Esophagus muscularis mucosa (tissue), 4 donors: ENCODE measurements at regions not wholly inside any gene's neighbourhood (a gene's known extent, or its start where the extent isn't known, plus 50 kb on each side); places are given as distances from the start of the nearest gene placed in this dataset.

ENCODE experiments used
- DNase-seq: peaks from one replicate; pipeline ENCODE4 v3.0.0-alpha.2; 2017; ENCODE audit errors: extremely low spot score
- H3K27ac ChIP-seq, 4 donors: fragments of 200-600 bp; sonication (generic); replicated peaks in 1 of 4; 1 replicate in 3 of 4; 2 replicates in 1 of 4; pipeline ENCODE4 v1.5.1; 2016 to 2019; ENCODE audit warnings: mild to moderate bottlenecking in 1 of 4
- H3K27me3 ChIP-seq, 4 donors: fragments of 200-600 bp; sonication (generic); one replicate each; pipeline versions ENCODE4 v1.5.1 to v1.6.0; 2016 to 2019
- H3K36me3 ChIP-seq, 4 donors: fragments of 200-600 bp; sonication (generic); one replicate each; pipeline ENCODE4 v1.5.1; 2016 to 2019
- H3K4me1 ChIP-seq, 4 donors: fragments of 200-600 bp; sonication (generic); one replicate each; pipeline ENCODE4 v1.5.1; 2016 to 2019
- H3K4me3 ChIP-seq, 4 donors: fragments of 200-600 bp; sonication (generic); 1 replicate in 2 of 4; 2 replicates in 2 of 4; pipeline ENCODE4 v1.5.1; 2016 to 2019; ENCODE audit warnings: mild to moderate bottlenecking in 4 of 4, moderate library complexity in 1 of 4
- H3K9me3 ChIP-seq, 4 donors: fragments of 200-600 bp; sonication (generic); 1 replicate in 3 of 4; 2 replicates in 1 of 4; pipeline ENCODE4 v1.5.1; 2016 to 2019
- CTCF ChIP-seq, 3 experiments: fragments of 200-600 bp in 2 of 3; fragments of 450-650 bp in 1 of 3; sonication (generic) in 2 of 3; IDR thresholded peaks; one replicate each; pipeline ENCODE4 v1.5.1; 2017 to 2019; ENCODE audit warnings: antibody characterized with exemption in 3 of 3, mild to moderate bottlenecking in 2 of 3, moderate library complexity in 1 of 3
- EP300 ChIP-seq: sonication (generic); formaldehyde crosslinking; IDR thresholded peaks from one replicate; pipeline ENCODE4 v1.6.1; 2017; ENCODE audit warnings: antibody characterized with exemption
- POLR2A ChIP-seq: fragments of 450-650 bp; IDR thresholded peaks from one replicate; pipeline ENCODE4 v1.6.1; 2017; ENCODE audit warnings: antibody characterized with exemption, moderate library complexity, mild to moderate bottlenecking, low read depth
- POLR2AphosphoS5 ChIP-seq, 2 donors: sonication (generic); formaldehyde crosslinking; IDR thresholded peaks; one replicate each; pipeline ENCODE4 v1.6.1; 2017; ENCODE audit warnings: antibody characterized with exemption in 2 of 2
- WGBS: methylation state at CpG from one replicate; pipeline ENCODE4 v1.1.5; 2018; 5-methylcytosine and 5-hydroxymethylcytosine counted together
- intact Hi-C: fragments of 100-400 bp; cut with DNase I; formaldehyde crosslinking; loops from one replicate; pipeline ENCODE4 v1.15.1; 2023

- Histone ChIP-seq H3K9me3 (no peaks in the 10 kb centered on the region), H3K27me3 (no peaks in the 10 kb centered on the region), H3K4me3 (no peak overlapping the region), H3K27ac (no peak overlapping the region), H3K36me3 (no peaks in the 10 kb centered on the region), H3K4me1 (no peaks in the 10 kb centered on the region)
- no peak for DNase-seq
- TF ChIP-seq POLR2A (no peak), POLR2AphosphoS5 (IDR thresholded peaks at IDR 0.05) (no peak), EP300 (no peak), CTCF (IDR thresholded peaks at IDR 0.05) (no peak)
- WGBS, result 81% methylated on average over 5 of the region's 5 CpGs
- intact Hi-C loops, result no loop called here
These were observed 656.2 kb downstream of the RAB28 start for GRCh38 chr4:12827966-12828365.

DNA sequence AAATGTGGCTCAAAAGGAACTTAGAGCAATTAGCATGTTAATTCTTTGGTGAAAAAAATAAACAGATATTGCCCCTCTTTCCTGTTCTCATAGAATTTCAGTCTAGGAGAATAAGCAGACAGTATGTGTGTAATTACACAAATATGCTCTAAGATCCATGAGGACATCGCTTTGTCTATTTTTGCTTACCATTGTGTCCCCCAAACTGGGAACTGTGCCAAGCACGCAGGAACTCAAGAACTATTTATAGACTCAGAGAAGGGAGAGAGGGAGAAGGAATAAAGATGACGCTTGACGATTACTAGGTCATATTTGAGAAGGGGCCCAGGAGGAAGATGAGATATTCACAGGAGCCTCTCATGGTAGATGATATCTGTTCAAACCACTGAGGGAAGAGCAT, 692.6 kb downstream of the RAB28 start:
- intact Hi-C loops, result no loop called here
- 34% methylated on average over 4 of the region's 4 CpGs for WGBS
- no peak overlapping the region for H3K4me3 ChIP-seq
- no peaks in the 10 kb centered on the region for H3K36me3 ChIP-seq
- peaks cover 0 to 8% (median 0%) of the 10 kb centered on the region in 4 donors for H3K9me3 ChIP-seq
- no peak for DNase-seq
- TF ChIP-seq POLR2AphosphoS5 (IDR thresholded peaks at IDR 0.05) (no peak), POLR2A (no peak), EP300 (no peak), CTCF (IDR thresholded peaks at IDR 0.05) (no peak)
- H3K27ac ChIP-seq, result no peak overlapping the region
- no peaks in the 10 kb centered on the region for H3K27me3 ChIP-seq
- H3K4me1 ChIP-seq, result no peaks in the 10 kb centered on the region

DNA sequence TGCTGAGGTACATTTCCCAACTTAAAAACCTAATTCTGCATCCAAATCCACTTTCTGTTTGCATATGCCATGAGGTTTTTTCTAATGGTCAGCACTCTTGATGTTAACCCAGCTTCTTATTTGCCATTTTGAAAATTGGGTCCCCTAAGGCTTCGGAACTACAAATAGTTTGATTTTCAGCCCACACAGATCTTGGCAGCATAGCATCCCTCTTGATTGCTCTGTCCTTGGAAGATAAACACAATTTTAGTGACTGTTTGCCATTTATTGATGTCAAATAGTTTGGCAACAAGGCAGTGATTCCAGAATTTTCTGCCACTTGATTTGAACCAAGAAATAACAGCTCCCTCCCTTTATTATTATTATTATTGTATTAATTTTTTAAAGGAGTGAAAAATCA, 696.9 kb downstream of the RAB28 start:
- Histone ChIP-seq H3K27me3 (no peaks in the 10 kb centered on the region), H3K4me3 (no peak overlapping the region), H3K27ac (no peak overlapping the region), H3K9me3 (peaks cover 0 to 8% (median 0%) of the 10 kb centered on the region in 4 donors), H3K36me3 (no peaks in the 10 kb centered on the region), H3K4me1 (no peaks in the 10 kb centered on the region)
- TF ChIP-seq POLR2A (no peak), CTCF (IDR thresholded peaks at IDR 0.05) (no peak)
- WGBS, result 76% methylated on average over 1 of the region's 1 CpG
- no peak for DNase-seq
- intact Hi-C loops, result no loop called here

DNA sequence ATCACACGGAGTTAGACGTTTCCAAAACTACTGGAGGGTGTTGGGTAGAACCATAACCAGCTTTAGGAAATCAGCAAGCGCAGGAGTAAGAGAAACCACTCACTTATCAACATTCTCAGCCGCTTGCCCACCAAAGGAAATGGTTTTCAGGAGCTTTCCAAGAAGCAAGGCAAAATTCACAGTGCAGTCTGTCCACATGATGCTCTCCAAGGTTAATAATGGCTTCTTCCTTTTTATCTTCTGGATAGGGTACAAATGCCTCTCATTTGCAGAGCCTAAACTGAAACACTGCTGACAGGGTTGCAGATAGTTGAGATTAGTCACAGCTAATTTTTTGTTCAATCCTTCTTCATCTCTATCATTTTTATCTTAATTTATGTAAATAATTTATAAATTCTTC, 705.4 kb downstream of the RAB28 start:
- 87% methylated on average over 4 of the region's 4 CpGs for WGBS
- H3K9me3 ChIP-seq, result no peaks in the 10 kb centered on the region
- no peaks in the 10 kb centered on the region for H3K27me3 ChIP-seq
- no peak overlapping the region for H3K27ac ChIP-seq
- no peak overlapping the region for H3K4me3 ChIP-seq
- DNase-seq, result no peak
- no peaks in the 10 kb centered on the region for H3K4me1 ChIP-seq
- no peaks in the 10 kb centered on the region for H3K36me3 ChIP-seq
- TF ChIP-seq CTCF (IDR thresholded peaks at IDR 0.05) (no peak), EP300 (no peak), POLR2AphosphoS5 (IDR thresholded peaks at IDR 0.05) (no peak), POLR2A (no peak)
- intact Hi-C loops, result no loop called here

GRCh38 chr4:12778191-12778590, 705.9 kb downstream of the RAB28 start:
- no peak overlapping the region for H3K27ac ChIP-seq
- intact Hi-C loops, result no loop called here
- H3K4me3 ChIP-seq, result no peak overlapping the region
- WGBS, result 89% methylated on average over 5 of the region's 5 CpGs
- H3K4me1 ChIP-seq, result no peaks in the 10 kb centered on the region
- no peaks in the 10 kb centered on the region for H3K36me3 ChIP-seq
- TF ChIP-seq CTCF (IDR thresholded peaks at IDR 0.05), result no peak
- TF ChIP-seq EP300, result no peak
- TF ChIP-seq POLR2A, result no peak
- TF ChIP-seq POLR2AphosphoS5 (IDR thresholded peaks at IDR 0.05), result no peak
- DNase-seq, result no peak
- H3K9me3 ChIP-seq, result no peaks in the 10 kb centered on the region
- H3K27me3 ChIP-seq, result no peaks in the 10 kb centered on the region
